PFSK-1 (cell line): ENCODE measurements at regions not wholly inside any gene's neighbourhood (a gene's known extent, or its start where the extent isn't known, plus 50 kb on each side); places are given as distances from the start of the nearest gene placed in this dataset.

Experiments used
- POLR2AphosphoS5 ChIP-seq: IDR thresholded peaks from 2 replicates; pipeline ENCODE4 v1.6.1; 2012; ENCODE audit warnings: low read depth, mild to moderate bottlenecking, control low read depth, low read length, moderate library complexity
- REST ChIP-seq, 2 experiments: IDR thresholded peaks; 2 replicates each; pipeline versions ENCODE4 v1.6.1 to v1.8.0; 2011 to 2012; ENCODE audit warnings: low read depth in 2 of 2, low read length in 2 of 2, control low read depth in 1 of 2, inconsistent platforms in 1 of 2, mild to moderate bottlenecking in 1 of 2, moderate library complexity in 1 of 2; ENCODE audit not compliant: insufficient read depth in 1 of 2
- SIN3A ChIP-seq: IDR thresholded peaks from 2 replicates; pipeline ENCODE4 v1.6.1; 2012; ENCODE audit warnings: mild to moderate bottlenecking, low read length, moderate library complexity, borderline replicate concordance; ENCODE audit not compliant: insufficient read depth

GRCh38 chr20:1845163-1845523 is 50.1 kb upstream of the SIRPA start:
- TF ChIP-seq POLR2AphosphoS5 (no peak), REST (IDR thresholded peaks at IDR 0.05; ENCODE audit: insufficient read depth in 1 of 2, low read depth in 2 of 2, low read length in 2 of 2) (no peak), SIN3A (no peak)
